ENCODE measurements at regions not wholly inside any gene's neighbourhood (a gene's known extent, or its start where the extent isn't known, plus 50 kb on each side); places are given as distances from the start of the nearest gene placed in this dataset.

DNA sequence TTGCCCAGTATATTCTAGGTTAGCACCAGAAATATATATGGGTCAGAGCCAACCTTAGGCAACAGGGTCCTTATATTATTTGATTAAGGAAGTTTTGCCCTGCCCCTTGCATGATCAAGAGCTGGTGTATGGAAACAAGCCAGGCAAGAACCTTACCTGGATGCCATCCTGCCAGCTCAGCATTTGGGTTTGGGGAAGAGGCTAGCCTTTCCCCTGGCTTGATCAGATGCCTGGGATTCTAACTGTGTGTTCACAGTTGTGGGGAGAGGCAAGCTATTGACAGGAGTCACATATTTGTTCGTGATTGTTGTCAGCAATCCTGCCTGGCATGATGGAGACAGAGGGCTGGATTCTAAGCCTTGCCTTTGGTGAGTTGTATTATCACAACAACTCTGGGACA lies 260.0 kb upstream of the DACH1 start:
- TF ChIP-seq, protein P1, sequence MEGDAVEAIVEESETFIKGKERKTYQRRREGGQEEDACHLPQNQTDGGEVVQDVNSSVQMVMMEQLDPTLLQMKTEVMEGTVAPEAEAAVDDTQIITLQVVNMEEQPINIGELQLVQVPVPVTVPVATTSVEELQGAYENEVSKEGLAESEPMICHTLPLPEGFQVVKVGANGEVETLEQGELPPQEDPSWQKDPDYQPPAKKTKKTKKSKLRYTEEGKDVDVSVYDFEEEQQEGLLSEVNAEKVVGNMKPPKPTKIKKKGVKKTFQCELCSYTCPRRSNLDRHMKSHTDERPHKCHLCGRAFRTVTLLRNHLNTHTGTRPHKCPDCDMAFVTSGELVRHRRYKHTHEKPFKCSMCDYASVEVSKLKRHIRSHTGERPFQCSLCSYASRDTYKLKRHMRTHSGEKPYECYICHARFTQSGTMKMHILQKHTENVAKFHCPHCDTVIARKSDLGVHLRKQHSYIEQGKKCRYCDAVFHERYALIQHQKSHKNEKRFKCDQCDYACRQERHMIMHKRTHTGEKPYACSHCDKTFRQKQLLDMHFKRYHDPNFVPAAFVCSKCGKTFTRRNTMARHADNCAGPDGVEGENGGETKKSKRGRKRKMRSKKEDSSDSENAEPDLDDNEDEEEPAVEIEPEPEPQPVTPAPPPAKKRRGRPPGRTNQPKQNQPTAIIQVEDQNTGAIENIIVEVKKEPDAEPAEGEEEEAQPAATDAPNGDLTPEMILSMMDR (IDR thresholded peaks at IDR 0.05): no peak
- no peak for TF ChIP-seq POLR2A (IDR thresholded peaks at IDR 0.05)
- no peak for TF ChIP-seq EP300 (IDR thresholded peaks at IDR 0.05)
- TF ChIP-seq POLR2AphosphoS5 (IDR thresholded peaks at IDR 0.05): no peak
- intact Hi-C loops (cut with DNase I): no loop called here
- DNase-seq: no peak
- no peak overlapping the region for H3K4me3 ChIP-seq
- no peaks in the 10 kb centered on the region for H3K4me1 ChIP-seq
- no peak overlapping the region for H3K27ac ChIP-seq
- no peaks in the 10 kb centered on the region for H3K36me3 ChIP-seq
- no peaks in the 10 kb centered on the region for H3K27me3 ChIP-seq
- WGBS, 2 donors: 53 to 65% methylated on average over 1 of the region's 1 CpG
- no peaks in the 10 kb centered on the region for H3K9me3 ChIP-seq

DNA sequence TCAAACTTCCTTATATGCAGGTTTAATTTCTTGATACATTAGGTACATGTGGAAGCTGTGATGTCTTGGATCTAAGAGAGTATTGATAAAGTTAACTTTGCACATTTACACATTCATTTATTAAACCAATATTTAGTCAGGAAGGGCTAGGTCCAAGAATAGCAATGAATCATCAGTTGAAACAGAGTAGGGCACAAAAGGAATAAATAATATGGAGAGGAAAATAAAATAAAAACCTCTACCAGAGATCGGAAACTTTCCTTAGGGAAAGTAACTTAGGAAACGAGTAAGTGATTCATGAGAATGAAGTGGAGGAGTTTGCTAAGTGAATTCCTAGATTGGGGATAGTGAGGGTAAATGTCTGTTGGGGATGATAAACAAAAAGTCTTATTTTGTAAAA lies 259.4 kb upstream of the DACH1 start:
- TF ChIP-seq EP300 (IDR thresholded peaks at IDR 0.05) (no peak), POLR2A (IDR thresholded peaks at IDR 0.05) (no peak), POLR2AphosphoS5 (IDR thresholded peaks at IDR 0.05) (no peak)
- TF ChIP-seq, protein P1 (IDR thresholded peaks at IDR 0.05): no peak

DNA sequence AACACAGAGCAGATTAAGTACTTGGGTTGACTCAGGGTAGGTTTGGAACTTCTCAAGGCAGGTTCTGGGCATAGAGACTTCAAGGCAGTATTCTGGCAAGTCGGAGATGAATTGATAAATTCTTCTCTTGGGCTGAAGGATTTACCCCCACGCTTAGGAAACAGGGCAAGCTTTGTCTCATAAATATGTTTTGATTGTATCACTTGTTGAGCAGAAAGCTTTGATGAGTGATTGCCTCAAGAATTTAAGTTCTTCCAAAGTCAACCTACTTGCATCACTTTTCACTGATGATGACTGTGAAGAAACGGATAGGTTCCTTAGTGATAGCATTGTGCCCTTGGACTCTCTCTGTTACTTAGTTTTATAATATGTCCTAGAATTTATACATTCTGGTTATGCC lies 258.6 kb upstream of the DACH1 start:
- Histone ChIP-seq H3K9me3 (no peaks in the 10 kb centered on the region), H3K27ac (no peak overlapping the region), H3K27me3 (no peaks in the 10 kb centered on the region), H3K36me3 (no peaks in the 10 kb centered on the region), H3K4me1 (no peaks in the 10 kb centered on the region), H3K4me3 (no peak overlapping the region)
- DNase-seq: no peak
- intact Hi-C loops (cut with DNase I): no loop called here
- no peak for TF ChIP-seq EP300 (IDR thresholded peaks at IDR 0.05)
- TF ChIP-seq, protein P1 (IDR thresholded peaks at IDR 0.05): no peak
- TF ChIP-seq POLR2AphosphoS5 (IDR thresholded peaks at IDR 0.05): no peak
- no peak for TF ChIP-seq POLR2A (IDR thresholded peaks at IDR 0.05)
- WGBS, 2 donors: 87 to 93% methylated on average over 3 of the region's 3 CpGs

More for the DNA sequence above, 259.4 kb upstream of the DACH1 start:
- no peaks in the 10 kb centered on the region for H3K9me3 ChIP-seq
- no peak overlapping the region for H3K4me3 ChIP-seq
- DNase-seq: no peak
- no peaks in the 10 kb centered on the region for H3K4me1 ChIP-seq
- intact Hi-C loops (cut with DNase I): no loop called here
- no peak overlapping the region for H3K27ac ChIP-seq
- no peaks in the 10 kb centered on the region for H3K27me3 ChIP-seq
- no peaks in the 10 kb centered on the region for H3K36me3 ChIP-seq
- 76 to 78% methylated on average over 2 of the region's 2 CpGs for WGBS, 2 donors

DNA sequence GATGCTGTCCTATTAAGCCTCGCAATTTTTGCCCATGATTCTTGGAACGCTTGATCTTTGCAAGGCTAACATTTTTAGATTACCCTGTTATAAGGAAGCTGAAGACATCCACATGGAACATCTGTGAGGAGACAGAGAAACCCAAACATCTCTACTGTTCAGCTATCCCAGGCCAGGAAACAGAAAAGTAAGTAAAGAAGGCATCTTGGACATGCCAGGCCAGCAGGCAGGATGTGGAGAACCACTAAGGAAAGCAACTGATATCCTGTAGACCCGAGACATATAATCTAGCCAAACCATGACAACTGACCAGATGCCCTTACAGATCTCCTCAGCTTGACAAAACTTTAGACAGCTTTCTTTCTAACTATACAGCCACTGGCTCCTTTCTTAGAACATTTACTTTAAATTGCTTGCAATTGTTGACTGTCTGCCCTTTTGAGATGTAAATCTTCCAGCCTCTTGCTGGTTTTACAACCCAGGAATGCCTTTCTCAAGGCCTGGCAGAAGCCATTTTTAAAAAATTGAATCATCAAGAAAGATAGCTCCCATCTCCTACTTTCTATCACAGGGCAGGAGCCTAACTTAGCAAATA lies 255.8 kb upstream of the DACH1 start:
- no peaks in the 10 kb centered on the region for H3K4me1 ChIP-seq
- 83 to 90% methylated on average over 3 of the region's 3 CpGs for WGBS, 2 donors
- H3K4me3 ChIP-seq: no peak overlapping the region
- DNase-seq: no peak
- no peaks in the 10 kb centered on the region for H3K36me3 ChIP-seq
- TF ChIP-seq POLR2AphosphoS5 (IDR thresholded peaks at IDR 0.05) (no peak), POLR2A (IDR thresholded peaks at IDR 0.05) (no peak), EP300 (IDR thresholded peaks at IDR 0.05) (no peak)
- TF ChIP-seq, protein P1 (IDR thresholded peaks at IDR 0.05): no peak
- H3K27ac ChIP-seq: no peak overlapping the region
- H3K9me3 ChIP-seq: no peaks in the 10 kb centered on the region
- no peaks in the 10 kb centered on the region for H3K27me3 ChIP-seq
- intact Hi-C loops (cut with DNase I): no loop called here

DNA sequence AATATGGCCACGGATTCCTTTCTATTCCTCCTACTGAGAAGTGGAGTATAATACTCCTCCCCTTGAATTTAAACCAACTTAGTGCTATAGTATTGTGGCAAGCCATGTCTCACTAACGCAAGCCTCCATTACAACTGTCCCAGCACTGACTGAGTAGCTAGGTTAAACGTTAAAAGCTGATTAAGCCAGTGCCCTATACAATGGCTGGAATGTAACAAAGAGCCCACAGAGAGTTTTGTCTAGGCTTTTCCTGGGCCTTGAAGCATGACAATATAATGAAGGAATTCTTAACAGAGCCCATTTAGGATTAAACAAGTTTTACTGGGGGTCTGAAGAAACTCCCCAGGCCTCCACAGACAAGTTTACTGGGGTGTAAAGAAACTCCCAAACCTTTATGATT lies 254.5 kb upstream of the DACH1 start:
- 87 to 88% methylated on average over 3 of the region's 3 CpGs for WGBS, 2 donors
- Histone ChIP-seq H3K4me1 (no peaks in the 10 kb centered on the region), H3K27ac (no peak overlapping the region), H3K9me3 (no peaks in the 10 kb centered on the region), H3K4me3 (no peak overlapping the region), H3K36me3 (no peaks in the 10 kb centered on the region), H3K27me3 (no peaks in the 10 kb centered on the region)
- intact Hi-C loops (cut with DNase I): no loop called here
- no peak for DNase-seq
- no peak for TF ChIP-seq POLR2AphosphoS5 (IDR thresholded peaks at IDR 0.05)
- TF ChIP-seq, protein P1 (IDR thresholded peaks at IDR 0.05): no peak
- TF ChIP-seq EP300 (IDR thresholded peaks at IDR 0.05): no peak
- no peak for TF ChIP-seq POLR2A (IDR thresholded peaks at IDR 0.05)

Measured in sigmoid colon (tissue), 6 donors.